GM18519 (cell line): ENCODE measurements at regions not wholly inside any gene's neighbourhood (a gene's known extent, or its start where the extent isn't known, plus 50 kb on each side); places are given as distances from the start of the nearest gene placed in this dataset.
"Not testable (repeated sequence)": the region's sequence is repeated elsewhere in the genome, so short reads cannot be mapped to it uniquely, and the experiment has no call there.

Experiments used
- ATAC-seq: cut with Tn5 transposase; IDR thresholded peaks from one replicate; pipeline ENCODE4 v1.9.1; 2021; ENCODE audit warnings: mild to moderate bottlenecking, moderate library complexity; ENCODE audit not compliant: unreplicated experiment, low FRiP score

DNA sequence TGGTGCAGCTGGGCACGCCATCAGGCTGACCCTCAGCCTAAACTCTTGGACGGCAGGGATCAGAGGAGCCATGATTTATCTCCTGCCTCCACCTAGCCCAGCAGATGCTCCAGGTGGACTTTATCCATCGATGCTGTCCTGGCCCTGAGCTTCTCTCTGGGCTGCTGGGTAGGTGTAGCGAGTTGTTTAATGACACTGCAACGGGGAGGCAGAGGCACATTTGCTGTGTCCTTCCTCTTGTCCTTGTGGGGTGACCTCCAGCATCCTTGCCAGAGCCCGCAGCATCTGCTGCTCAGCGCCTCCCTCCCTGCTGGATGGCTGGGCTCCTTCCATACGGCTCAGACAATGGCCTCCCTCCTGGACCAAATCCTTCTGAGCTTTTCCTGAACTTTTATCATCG, 103.1 kb upstream of the IRX4 start:
- no peak for ATAC-seq

GRCh38 chr5:1983919-1984695, 101.4 kb upstream of the IRX4 start:
- ATAC-seq, result no peak

DNA sequence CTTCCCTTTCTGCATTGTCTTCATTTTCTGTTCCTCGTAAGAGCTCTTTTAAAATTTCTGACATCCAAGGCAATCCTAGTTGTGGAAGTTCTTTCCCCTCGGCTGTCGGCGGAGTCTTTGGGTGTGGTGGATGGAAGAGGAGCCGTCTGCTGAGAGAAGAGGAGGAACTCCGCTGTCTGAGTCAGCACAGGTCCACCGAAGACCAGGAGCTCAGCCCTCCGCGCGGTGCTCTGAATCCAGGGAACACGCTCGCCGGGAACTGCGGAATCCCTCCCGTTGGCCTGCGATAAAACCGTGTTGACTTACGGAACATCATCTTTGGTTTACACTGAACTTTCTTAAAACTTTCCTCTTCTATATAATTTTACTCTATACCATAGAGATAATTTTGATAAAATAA, 100.7 kb upstream of the IRX4 start:
- no peak for ATAC-seq

GRCh38 chr5:1982561-1982960, 99.8 kb upstream of the IRX4 start:
- ATAC-seq, result not testable (repeated sequence)

- ATAC-seq, result no peak
These were observed 93.4 kb upstream of the IRX4 start for GRCh38 chr5:1975898-1976765.

- ATAC-seq, result no peak
These were observed 92.6 kb upstream of the IRX4 start for GRCh38 chr5:1975406-1975715.

DNA sequence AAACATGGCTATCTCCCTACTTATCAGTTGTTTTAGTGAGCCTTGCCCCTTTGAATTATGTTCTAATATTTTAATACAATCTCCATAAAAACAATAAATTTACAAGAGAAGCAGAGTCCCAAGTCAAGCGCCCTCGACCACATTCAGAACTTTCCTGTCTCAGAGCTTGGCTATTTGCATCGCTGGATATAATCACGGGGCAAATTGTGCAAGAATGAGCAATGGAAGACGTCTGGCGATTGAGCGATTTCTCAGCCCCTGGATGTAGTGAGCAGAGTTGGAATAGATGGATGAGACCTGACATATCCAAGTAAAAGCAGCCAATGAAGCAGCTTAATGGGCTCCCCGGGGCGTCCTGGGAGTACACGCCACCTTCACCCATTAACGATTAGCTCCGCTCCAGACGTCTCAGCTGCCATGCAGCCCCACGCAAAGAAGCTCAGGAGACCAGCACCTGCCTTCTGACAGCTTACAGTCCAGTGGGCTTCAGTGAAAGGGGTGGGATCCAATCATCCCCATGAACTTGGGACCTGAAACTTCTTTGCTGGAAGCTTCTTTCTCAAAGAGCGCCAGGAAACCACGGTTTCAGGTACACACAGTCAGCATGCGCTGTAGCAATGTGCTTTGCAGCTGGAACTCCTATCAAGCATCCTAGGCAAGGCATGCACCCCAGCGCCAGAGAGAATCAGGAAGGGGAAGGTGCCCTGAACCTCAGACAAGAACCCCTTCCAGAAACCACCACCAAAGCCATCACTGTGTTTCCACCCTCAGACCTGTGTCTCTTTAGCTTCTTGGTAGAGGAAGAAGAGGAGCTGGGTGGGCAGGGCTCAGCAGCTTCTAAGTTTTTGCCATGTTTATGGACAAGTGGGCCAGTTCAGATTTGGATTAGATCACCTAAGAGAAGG, 92.0 kb upstream of the IRX4 start:
- ATAC-seq, result no peak

DNA sequence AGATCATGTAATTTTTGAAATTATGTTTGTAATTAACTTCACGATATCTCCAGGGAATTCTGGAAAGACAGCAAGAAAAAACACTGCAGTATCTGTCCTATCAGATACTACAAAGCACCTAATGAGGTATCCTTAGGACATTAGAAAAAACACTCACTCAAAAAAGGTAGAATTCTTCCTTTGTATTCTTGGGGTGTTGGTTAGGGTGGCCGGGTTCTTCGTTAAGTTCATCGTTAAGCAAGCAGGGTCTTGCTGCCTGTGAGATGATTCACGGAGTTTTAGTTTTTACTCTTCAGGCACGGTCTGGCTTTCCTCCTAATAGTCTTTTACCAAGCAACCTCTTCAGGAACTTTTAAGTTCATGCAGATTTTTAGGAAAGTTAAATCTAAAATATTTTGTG, 91.4 kb upstream of the IRX4 start:
- no peak for ATAC-seq

DNA sequence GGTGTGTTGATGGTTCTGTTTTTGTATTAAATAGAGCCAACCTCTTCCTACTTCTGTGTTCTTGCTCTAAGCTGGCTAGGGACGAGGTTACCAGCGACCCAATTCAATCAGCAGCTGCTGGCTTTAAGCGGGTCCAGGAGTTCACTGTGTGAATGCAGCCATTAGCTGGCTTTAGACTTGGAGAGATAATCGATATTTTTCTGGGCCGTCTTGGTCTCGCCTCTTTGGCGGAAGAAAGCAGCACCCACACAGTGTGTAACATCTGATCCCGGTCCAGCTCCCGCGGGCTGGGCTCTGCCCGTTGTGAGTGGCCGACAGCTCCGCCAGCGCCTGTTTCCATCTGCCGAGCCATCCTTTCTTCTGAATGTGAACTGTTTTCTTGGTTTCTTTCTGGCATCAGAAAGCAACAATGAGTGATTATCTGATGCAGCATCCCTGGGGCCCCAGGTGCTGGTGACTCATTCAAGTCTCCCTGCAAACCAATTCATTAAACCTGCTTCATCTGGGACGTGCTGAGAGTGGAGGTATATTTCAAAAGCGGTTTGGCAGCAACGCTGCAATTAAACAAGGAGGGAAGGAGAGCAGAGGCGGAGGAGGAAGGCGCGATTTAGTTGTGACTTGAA, 90.8 kb upstream of the IRX4 start:
- ATAC-seq, result no peak

GRCh38 chr5:1971944-1972343, 89.2 kb upstream of the IRX4 start:
- ATAC-seq, result no peak

GRCh38 chr5:1967736-1968135, 85.0 kb upstream of the IRX4 start:
- ATAC-seq, result no peak

DNA sequence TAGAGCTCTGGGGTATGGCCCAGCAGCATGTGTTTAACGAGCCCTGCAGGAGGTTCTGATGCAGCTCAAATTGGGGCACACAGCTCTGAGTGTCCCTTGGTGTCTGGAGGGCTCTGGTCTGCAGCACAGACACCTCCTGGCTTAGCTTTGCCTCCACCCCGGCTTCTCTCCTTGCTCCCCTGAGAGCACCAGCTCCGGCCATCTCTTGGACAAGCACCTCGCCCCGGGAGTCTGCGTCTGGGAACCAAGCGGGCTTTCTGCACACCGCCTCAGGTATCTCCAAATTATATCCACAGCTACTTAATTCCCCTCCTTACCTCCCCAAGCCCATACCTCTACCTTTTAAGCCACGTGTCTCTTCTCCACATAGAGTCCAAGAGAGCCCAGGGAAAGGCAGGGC, 83.7 kb upstream of the IRX4 start:
- no peak for ATAC-seq

DNA sequence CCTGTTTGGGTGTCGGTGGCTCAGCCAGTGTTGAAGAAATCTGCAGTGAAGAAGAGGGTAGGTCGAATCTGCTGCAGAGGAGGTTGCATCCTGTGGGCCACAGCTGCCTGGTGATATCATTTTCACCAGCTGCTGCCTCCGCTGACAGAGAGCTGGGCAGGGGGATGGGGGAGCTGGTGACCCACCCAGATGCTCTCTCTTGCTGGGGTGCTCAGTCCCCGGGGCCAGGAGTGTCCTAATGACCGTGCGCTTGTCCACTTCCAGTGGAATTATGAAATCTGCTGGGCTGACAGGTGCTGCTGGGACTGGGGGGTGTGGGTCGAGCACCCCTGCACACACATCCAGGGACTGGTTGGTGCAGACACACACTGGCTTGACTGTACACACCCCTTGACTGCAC, 83.2 kb upstream of the IRX4 start:
- no peak for ATAC-seq

GRCh38 chr5:1963941-1964451, 81.3 kb upstream of the IRX4 start:
- no peak for ATAC-seq

DNA sequence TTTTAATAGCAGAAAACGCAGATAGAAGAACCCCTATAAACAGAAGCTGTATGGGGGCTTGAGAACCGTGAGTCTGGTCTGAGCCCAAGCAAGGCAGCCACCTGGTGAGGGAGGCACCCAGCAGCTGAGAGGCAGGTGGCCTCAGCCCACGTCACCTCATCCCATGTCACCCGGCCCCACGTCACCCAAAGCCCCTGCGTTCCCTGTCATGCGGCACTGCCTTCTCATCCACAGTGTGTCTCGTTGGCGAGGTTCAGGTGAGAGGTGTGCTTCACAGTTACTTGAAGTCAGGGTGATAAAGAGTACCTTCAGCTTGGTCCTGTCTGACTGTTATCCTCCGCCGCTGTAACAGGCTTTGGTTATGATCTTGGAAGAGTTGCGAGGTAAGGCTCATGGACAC, 80.6 kb upstream of the IRX4 start:
- no peak for ATAC-seq

- no peak for ATAC-seq
These were observed 80.1 kb upstream of the IRX4 start for GRCh38 chr5:1962619-1963355.

DNA sequence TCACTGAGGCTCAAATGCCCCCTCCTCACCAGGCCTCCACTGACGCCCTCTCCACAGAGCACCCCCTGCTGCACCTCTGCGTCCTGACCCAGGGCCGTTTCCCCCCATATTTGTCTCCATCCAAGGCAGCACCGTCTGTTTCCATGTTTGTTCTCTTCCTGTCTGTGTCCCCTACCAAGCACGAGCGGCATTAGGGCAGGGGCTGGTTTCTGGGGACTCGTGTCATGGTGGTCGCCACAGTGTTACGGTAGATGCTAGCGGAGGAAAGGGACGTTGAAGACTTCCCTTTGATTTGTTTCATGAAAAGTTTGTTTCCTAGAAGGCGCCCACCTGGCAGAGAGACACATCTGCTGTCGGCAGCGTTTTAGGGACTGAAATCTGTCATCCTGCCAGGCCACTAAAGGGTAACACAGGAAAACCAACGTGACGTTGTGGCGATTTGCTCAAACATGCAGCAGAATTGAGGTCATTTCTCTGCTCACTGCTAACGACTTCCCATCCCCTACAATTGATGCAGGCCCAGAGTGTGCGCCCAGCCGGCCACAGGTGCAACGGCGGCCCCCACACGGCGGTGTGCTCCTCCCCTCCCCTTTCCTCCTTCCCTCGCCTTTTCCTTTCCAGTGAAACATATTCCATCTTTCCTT, 79.3 kb upstream of the IRX4 start:
- no peak for ATAC-seq

DNA sequence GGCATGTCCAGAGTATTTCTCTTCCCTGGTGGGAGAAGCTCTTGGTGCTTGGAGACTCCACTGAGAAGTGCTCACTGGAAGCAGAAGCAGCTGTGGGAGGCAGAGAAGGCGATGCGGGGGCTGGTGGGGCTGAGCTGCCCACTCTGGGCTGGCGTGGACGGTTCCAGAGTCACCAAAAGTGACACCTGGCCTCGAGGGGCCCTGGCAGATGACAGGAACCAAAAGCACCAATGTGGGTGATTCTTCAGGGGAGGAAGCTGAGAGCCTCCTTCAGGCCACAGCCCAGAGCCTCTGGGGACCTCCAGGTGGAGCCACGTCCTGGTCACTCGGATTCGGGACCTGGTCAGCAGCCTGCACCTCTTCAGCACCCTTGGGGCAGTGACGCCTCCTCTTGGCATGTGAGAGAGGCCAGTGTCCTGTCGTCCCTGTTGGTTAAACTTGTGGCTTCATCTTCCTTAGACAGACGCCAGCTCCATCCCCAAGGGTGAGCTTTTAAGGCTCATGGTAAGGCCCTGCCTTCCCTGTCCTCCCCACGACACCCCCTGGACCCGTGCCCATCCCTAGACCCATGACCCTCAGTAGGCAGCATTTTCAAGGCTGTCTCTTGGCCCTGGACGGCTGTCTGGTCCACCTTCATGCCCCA, 78.7 kb upstream of the IRX4 start:
- no peak for ATAC-seq
